HG03159 (cell line): ENCODE measurements at regions not wholly inside any gene's neighbourhood (a gene's known extent, or its start where the extent isn't known, plus 50 kb on each side); places are given as distances from the start of the nearest gene placed in this dataset.

Experiments used
- ATAC-seq: cut with Tn5 transposase; IDR thresholded peaks from one replicate; pipeline ENCODE4 v1.9.1; 2021; ENCODE audit warnings: mild to moderate bottlenecking, moderate library complexity; ENCODE audit not compliant: unreplicated experiment

DNA sequence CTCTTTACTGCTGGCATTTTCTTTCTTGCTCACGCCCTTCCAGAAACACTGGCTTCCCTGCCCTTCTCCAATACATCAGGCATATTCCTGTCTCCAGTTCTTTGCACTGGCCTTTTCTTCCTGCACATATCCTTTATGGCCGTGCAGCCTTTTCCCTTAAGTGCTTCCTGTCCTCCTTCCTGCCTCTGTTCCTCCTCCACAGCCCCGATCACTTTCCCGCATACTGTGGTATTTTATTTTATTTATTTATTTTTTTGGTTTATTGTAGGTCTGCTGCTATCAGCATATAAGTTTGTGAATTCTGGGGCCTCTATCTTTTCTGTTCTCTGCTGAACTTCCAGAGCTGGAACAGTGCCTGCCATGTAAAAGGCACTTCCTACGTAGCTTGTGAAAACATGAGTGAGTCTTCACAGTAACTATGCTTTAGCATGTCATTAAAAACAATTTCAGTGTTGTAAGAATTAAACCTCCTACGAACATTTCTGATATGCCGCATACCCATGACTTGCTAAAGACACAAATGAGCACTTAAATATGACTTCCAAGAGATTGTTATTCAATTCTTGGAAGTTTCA, 289.1 kb downstream of the TRIB2 start:
- no peak for ATAC-seq

DNA sequence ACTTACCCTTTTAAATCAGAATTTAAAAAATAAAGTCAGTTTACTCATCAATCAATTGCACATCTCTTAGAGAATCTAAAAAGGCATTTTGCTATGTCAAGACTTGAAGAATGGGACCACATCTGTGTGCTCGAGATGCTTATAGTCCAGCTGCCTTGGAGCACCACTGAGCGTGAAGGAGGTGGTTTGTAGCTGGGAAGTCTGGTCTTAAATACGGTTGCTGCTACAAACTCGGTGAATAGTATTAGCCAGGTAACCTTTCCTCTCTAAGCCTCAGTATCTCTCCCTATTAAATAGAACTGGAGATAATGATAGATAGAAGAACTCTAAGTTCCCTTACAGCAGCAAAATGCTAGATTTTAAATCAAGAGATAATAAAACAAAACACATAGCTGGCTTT, 289.7 kb downstream of the TRIB2 start:
- ATAC-seq: no peak

DNA sequence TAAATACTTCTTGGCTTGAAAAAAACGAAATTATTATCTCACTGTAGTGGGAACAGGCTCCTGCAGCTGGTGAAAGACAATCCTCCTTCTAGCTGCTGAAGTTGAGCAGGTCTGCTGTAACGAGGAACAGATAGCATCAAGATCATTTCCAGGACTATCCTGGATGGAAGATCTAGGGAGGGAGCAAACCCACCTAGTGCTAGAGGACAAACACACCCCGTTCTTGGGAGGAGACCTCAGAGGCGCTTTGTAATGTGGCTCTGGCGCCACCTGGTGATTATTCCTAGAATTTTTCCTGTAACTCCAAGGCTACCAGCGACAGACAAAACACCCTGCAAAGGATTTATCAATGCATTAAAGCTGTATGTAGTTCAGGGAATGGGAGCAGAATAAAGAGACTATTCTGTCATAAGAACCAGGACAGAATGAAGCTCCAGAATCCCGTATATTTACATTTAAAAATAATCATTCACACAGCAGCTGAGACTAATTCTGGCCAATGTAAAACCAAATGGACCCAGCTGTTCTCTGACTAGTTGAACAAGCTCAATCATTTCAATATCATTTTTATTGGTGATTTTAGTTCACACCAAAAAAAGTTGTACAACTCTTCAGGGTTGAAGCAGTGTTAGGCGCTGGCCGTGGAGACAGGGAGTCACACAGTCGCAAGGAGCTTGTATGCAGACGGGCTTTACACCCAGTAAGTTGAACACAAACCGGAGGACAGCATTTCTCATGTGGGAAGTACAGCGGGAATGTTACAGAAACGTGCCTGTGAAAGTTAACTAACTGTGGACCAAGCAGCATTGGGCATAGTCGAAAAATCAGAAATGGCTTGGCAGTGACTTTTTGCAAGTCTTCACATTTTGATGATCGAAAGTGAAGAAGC, 290.3 kb downstream of the TRIB2 start:
- ATAC-seq: peak; percentile 91

DNA sequence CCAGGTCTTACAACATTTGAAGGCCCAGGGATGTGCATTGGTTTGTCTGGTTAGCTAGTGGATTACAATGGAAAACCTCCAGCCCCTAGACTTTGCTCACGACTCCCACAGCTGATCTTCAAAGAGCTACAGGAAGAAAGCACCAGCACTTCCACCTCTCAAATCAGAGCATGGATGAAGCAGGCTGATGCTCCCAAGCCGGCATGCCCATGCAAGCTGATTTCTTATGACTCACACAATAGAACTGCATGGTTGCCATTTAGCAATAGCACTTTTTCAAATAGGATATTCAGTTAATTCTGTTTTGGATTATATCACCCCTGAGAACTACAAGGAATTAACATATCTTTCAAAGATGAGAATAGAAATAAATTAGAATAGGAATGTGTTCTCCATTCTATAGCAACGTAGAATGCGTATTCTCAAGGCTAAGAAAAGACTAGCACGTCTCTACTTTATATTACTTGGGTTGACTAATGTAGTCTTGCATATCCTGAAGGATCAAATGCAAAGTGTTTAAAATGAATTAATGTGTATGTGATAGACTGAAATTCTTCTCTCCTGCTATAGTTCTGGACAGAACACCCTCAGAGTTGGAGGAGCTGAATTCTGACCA, 292.4 kb downstream of the TRIB2 start:
- no peak for ATAC-seq

DNA sequence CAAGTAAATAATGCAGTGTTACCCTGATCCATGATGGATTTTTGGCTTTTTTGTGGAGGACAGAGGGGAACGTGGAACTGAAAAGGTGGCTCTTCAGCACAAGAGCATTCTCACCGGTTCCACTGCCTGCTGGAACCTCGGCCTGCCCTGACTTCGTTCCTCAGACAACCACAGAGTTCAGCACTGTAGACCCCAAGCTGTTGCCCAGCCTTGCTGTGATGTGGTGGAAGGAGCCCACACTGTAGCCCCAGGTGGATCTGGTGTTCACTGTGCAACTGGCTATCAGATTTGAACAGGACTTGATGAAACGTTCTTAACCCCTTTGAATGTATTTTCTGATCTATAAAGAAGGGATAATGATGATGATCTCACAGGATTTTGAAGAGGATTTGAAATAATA, 293.5 kb downstream of the TRIB2 start:
- no peak for ATAC-seq

DNA sequence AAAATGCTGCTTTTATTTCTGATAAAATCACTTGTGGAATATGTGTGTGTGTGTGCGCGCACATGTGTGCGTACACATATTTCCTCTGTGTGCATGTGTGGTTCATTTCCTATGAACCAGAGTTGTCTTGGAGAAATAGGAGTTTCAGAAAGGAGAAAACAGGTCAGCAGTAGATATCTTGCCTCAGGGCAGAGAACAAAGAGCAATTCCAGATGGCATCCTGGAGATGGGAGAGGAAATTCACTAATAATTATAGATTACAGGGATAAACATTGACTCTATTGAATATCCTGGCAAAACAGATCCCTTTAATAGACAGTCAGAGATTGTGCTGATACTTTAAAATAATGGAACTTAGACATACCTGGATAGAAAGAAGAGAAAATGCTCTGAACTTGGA, 298.0 kb downstream of the TRIB2 start:
- ATAC-seq: no peak

DNA sequence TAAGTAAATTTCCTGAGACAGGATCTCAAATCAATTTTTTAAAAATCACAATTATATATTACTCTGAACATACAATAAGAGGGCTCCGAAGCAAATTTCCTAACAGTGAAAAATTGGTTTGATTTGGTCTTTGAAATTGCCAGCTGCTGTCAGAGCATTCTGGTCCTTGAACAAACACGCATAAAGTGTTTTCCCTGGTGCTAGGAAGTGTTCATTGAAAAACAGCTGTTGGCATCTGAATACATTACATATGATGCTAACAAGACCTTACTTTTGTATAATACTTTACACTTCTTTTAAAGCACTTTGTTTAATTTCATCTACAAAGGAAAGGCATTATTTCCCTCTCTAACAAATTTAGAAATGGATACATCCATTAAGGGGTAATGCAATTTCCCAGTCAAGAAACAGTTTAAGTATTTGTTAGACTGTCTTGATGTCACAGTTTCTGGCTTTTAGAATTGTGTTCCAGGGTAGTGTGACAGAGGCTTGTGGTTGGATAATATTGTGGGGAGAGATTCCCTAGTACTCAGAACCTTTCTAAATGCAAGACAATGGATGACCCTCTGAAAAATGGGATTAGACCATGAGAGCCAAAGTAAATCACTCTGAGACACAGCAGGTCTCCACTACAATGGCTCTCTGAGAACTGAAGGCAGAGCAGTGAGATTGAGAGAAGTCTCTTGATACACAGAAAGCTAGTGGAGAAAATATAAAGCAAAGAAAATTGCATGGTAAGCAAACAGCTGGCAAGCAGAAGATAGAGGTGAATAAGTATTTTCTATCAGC, 299.0 kb downstream of the TRIB2 start:
- ATAC-seq: no peak

DNA sequence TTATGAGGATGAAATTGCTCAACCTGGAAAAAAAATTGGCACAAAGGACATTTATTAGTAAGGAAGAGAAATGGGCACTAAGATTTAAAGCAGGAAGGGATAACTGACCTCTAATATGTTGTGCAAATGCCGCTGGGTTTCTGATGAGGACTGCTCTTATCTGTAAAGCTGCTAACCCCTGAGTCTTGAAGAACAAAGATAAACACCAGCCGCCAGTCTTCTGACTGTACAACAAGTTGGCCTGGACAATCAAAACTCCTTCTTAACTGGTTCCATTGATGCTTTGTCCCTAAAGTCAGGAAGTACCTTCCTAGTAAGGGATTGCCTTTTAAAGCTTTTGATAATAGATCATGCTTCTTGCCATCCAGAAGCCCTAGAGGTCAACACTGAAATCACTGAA, 301.8 kb downstream of the TRIB2 start:
- no peak for ATAC-seq

DNA sequence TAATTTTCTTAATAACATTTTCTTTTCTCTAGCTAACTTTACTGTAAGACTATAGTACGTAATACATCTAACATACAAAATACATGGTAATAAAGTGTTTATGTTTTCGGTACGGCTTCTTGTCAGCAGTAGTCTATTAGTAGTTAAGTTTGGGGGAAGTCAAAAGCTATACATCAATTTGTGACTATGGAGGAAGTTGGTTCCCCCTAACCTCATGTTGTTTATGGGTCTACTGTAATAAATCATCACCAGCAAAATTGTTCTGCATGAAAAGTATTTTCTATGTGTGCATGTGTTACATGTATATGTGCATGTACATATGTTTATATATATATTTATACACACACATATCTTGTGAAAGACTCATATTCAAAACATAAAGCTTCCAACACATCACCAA, 303.0 kb downstream of the TRIB2 start:
- ATAC-seq: no peak

DNA sequence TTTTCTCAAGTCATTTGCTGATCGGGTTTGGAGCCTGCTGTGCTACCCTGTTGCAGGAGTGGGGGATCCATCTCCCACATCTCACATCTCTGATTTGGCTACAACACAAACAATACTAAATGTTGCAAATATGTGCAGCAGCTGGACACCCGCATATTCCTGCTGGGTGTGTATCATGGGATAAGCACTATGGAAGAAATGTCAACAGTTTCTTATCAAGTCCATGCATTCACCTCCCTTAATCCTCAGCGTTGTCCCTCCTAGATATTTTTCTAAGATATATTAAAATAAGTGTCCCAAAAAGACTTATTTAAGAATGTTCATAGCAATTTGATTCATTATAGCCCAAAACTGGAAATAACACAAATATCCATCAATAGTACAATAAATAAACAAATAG, 303.7 kb downstream of the TRIB2 start:
- ATAC-seq: no peak

DNA sequence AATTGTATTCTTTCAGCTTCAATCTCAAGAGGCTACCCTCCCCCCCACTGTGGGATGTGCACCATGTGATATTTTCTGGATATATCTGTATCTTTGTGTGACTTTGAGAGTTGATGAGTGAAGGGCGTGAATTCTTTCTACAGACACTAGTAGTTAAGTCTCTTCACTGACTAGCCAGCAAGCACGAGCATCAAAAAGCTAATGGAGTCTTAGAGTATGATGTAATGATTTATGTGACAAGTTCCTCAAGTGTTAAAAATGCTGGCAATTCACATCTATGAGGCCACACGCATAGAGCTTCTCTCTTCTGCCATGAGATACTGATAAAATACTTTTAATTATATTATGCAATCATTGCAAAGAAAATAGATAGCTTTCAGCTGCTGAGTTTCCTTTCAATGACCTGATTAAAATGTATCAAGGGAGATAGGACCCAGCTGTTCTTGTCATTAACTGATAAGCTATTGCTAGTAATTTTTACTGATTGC, 304.8 kb downstream of the TRIB2 start:
- no peak for ATAC-seq

DNA sequence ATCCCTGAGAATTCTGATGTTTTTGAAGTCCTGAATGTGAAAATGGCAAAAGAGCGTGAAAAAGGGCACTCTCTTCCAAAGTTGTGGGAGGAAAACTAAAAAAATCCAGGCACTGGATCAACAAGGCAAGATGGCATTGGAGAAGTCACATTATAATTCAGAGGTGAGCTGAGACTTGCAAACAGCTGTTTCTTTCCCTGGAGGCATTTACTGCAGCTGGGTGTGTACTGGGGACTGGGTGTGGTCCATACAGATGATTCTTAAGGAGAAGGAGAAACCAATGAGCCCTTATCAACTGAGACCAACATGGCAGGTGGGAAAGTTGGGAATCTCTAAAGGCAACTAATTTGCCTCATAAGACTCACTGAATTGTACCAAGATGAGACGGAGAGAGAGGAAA, 313.9 kb downstream of the TRIB2 start:
- no peak for ATAC-seq

DNA sequence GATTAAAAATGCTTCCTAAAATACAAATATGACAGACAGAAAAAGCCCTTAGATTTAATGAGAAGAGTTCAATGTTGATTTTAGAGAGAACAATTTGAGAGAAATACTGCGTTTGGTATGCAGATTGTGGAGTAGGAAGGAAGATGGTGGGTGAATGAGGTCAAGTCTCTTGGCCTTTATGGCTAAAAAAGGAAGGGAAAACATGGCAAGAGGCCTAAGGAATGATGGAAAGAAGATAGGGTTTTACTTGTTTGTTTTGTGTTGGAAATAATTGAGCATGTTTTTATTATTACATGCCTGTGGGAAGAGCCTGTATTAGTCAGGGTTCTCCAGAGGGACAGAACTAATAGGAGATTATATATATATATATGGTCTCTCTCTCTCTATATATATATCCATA, 318.1 kb downstream of the TRIB2 start:
- ATAC-seq: no peak

DNA sequence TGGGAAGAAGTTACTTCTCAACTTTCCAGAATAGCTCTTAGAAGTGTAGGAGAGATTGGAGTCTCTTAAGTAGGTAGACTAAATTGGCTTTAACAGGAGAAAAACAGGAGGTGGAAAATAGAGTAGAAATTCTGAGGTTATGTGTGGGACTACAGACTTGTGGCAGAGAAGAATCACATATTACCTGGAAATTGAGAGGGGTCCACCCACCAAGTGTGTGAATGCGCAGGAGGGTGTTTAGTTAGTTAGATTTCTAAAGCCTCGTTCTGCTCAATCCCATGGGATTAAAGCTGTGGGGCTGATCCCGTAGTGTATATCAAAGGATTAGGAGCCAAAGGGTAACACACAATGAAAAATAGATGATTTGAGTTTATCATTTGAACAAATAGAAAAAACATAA, 319.1 kb downstream of the TRIB2 start:
- ATAC-seq: no peak

DNA sequence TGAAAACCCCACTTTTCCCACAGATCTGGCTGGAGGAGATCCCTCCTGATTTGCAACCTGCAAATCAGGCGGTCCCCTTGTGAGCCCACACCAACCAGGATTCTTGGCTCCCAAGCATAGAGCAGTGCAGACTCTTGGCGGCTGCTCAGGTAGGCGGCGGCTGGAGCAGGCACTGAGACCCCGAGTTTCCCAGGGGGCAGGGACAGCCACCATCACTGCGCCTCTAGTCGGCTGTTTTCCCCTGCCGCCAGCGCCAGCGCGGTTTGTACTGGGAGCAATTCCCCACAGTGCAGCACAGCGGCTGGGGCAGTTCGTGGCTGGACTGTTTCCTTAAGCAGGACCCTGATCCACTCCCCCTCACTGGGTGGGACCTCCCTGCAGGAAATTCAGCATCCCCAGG, 323.3 kb downstream of the TRIB2 start:
- ATAC-seq: no peak

DNA sequence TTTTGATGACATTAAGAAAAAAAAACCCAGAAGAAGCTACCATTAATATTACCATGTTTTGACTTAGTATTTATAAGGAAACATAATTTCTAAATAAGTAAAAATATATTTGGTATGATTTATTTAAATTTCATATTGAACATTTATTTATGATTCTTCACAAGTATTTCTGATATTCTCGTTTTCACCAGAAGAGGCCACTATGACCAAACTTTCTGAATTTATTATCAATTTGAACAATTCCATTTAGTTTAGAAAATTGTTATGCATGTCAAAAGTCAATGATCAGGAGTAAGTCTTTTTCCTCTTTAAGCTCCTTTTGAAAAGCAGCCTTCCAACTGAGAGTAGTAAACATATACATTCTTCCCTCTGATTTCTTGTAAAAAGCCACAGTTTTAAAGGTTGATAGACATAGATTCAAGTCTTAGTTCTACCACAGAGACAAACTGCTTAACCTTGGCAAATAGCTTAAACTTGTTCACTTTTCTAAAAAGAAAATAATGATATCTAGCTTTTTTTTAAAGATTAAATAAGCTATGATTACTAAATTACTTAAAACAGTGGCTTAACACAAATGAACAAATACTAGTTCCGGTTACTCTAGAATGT, 329.9 kb downstream of the TRIB2 start:
- ATAC-seq: no peak

DNA sequence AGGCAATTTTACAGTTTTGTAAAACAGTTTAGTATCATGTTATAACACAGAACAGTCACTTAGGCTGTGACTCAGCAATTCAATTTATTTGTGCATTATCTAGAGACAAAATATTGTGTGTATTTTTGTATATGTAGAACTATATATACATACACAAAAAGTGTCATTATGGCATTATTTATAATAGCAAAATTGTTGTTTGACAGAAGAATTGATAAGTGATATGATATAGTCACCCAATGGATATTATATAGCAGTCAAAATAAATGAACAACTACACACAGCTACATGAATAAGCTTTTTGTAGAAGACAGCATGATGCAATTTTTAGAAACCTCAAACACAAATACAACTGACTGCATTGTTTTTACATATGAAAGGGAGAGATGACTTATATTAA, 334.0 kb downstream of the TRIB2 start:
- ATAC-seq: no peak

DNA sequence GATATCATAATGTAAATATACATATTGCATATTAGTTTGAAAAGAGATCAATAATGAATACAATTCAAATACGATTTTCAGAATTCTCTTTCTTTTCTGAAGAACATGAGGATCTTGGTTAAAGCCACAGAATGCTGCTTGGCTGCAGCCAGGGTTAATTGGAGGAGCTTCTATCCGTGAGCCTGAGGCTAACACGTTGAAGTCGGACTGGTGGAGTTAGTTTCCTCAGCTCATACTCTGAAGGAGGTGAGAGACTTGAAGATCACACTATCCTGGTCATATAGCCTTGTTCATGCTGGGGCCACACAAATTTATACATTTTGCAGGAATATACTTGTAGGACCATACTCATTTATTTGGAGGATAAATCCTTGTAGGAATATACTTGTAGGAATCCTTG, 335.8 kb downstream of the TRIB2 start:
- ATAC-seq: no peak

DNA sequence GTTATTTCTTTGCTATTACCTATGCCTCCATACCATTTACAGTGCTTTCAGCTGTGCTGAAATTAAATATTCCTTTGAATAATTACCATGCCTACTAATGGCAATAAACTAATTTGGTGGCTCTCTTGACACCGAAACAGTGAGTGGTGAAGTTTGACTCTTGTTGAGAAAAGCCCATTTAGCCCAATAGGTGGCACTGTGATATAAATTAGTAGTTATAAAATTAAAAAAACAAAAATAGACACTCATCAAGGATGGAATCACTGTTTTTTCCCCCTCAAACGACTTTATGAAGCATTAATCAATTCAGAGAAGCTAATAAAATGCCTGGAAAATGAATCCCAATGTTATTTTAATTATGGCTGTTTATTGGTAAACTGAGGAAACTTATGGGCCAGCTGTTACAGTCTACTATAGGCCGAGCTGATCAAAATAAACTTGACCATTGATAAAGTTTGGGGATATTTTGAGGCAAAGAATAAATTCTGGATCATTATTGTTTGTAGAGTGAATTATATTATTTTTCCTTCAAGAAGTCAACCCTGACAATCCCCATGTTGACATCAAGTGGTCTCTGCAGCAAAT, 339.6 kb downstream of the TRIB2 start:
- ATAC-seq: no peak

DNA sequence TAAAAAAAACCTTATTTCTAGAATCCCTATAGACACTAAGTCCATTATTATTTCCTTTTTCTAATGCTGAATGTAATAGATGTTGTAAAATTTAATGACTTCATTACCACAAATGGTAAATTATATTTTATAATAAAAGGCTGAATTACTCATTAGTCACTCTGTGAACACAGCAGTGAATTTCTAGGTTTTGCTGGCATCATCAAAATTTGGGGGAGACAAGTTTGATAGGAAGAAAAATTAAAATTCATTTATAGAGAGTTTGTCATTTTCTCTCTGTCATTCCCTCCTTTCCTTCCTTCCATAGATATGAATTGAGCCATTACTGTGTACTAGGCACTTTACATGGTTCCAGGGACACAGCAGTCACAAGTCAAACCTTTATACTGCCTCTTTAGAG, 340.9 kb downstream of the TRIB2 start:
- ATAC-seq: no peak

DNA sequence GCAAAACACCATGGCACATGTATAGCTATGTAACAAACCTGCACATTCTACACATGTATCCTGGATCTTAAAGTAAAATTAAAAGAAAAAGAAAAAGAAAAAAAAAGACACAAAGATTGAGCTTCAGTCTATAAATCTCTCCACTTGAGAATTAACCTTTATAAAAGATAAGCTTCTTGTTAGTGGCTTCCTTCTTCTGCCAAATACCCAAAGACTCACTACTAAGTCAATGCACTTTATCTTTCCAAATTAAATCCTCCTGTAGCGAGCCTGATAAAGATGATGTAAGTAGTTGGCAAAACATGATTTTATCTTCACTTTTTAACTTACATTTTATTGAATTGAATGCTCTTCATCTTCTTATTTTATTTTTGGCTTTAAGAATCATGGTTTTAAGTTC, 349.9 kb downstream of the TRIB2 start:
- ATAC-seq: no peak
